A549 (cell line): ENCODE measurements at regions not wholly inside any gene's neighbourhood (a gene's known extent, or its start where the extent isn't known, plus 50 kb on each side); places are given as distances from the start of the nearest gene placed in this dataset.

ENCODE experiments used
- CEBPB ChIP-seq, 2 experiments: fragments of >200 bp in 1 of 2; sonication (Bioruptor Twin) in 1 of 2; formaldehyde crosslinking in 1 of 2; IDR thresholded peaks; 2 replicates each; pipeline ENCODE4 v1.6.1; 2012 to 2016
- CHD2 ChIP-seq: fragments of 150-350 bp; IDR thresholded peaks from 2 replicates; pipeline ENCODE4 v1.6.1; 2014; ENCODE audit warnings: low read length; ENCODE audit not compliant: partially characterized antibody
- CTCF ChIP-seq: fragments of >200 bp; sonication (Bioruptor Twin); formaldehyde crosslinking; IDR thresholded peaks from 3 replicates; pipeline ENCODE4 v1.5.1; 2016
- ELK1 ChIP-seq: fragments of 150-350 bp; IDR thresholded peaks from 2 replicates; pipeline ENCODE4 v1.6.1; 2014; ENCODE audit warnings: low read depth, mild to moderate bottlenecking, low read length
- EP300 ChIP-seq, 2 experiments: fragments of >200 bp; sonication (Bioruptor Twin); formaldehyde crosslinking; IDR thresholded peaks; 2 replicates in 1 of 2; 3 replicates in 1 of 2; pipeline ENCODE4 v1.6.1; 2016 to 2017
- ESRRA ChIP-seq: fragments of 150-350 bp; IDR thresholded peaks from 2 replicates; pipeline ENCODE4 v1.6.1; 2014; ENCODE audit warnings: mild to moderate bottlenecking, low read length, borderline replicate concordance
- HOXB5 ChIP-seq: fragments of 250-450 bp; sonication (Bioruptor Pico); IDR thresholded peaks from 2 replicates; pipeline ENCODE4 v1.5.0; 2020; ENCODE audit warnings: mild to moderate bottlenecking, moderate library complexity
- JUNB ChIP-seq: fragments of >200 bp; sonication (Bioruptor Twin); formaldehyde crosslinking; IDR thresholded peaks from 2 replicates; pipeline ENCODE4 v1.6.1; 2016
- MAFK ChIP-seq: fragments of 450-650 bp; IDR thresholded peaks from 2 replicates; pipeline ENCODE4 v1.6.1; 2014; ENCODE audit not compliant: partially characterized antibody
- MAX ChIP-seq: IDR thresholded peaks from 2 replicates; pipeline ENCODE4 v1.6.1; 2012
- MAZ ChIP-seq: fragments of 150-350 bp; IDR thresholded peaks from 2 replicates; pipeline ENCODE4 v1.6.1; 2014; ENCODE audit warnings: antibody characterized with exemption, low read depth, low read length, borderline replicate concordance
- PBX3 ChIP-seq: IDR thresholded peaks from 2 replicates; pipeline ENCODE4 v1.6.1; 2012
- PHF8 ChIP-seq: fragments of 200-600 bp; sonication (generic); IDR thresholded peaks from 2 replicates; pipeline ENCODE4 v1.6.1; 2016; ENCODE audit warnings: low read depth, mild to moderate bottlenecking, antibody characterized with exemption, moderate library complexity, borderline replicate concordance
- POLR2A ChIP-seq: IDR thresholded peaks from 2 replicates; pipeline ENCODE4 v1.6.1; 2012; ENCODE audit warnings: mild to moderate bottlenecking, low read length

GRCh38 chr3:110743984-110744383 is 327.6 kb upstream of the NECTIN3 start:
- TF ChIP-seq CTCF (no peak), POLR2A (no peak), JUNB (no peak), CEBPB (IDR thresholded peaks at IDR 0.05) (no peak), CHD2 (no peak), ELK1 (no peak), ESRRA (no peak), MAX (no peak), EP300 (IDR thresholded peaks at IDR 0.05) (no peak), MAZ (no peak), HOXB5 (CRISPR knock-in tag) (no peak), MAFK (no peak), PHF8 (no peak), PBX3 (no peak)
